ENCODE measurements at regions not wholly inside any gene's neighbourhood (a gene's known extent, or its start where the extent isn't known, plus 50 kb on each side); places are given as distances from the start of the nearest gene placed in this dataset.

DNA sequence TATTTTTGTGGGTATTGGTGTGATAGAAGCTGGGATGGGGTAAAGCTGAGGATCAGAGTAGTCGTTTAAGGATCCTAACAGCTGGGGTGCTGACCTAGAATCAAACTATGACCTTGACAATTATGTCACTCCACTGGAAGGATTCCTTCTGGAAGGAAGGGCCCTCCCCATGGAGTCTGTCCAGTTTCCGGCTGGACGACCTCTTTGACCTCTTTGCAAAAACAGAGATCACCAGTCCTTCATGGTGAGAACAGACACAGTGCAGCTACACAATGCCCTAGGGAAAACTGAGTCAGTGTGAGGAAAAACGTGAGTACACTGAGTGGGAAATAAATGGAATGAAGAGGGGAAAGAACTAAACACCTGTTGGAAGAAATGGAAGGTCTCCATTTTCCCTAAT, 445.6 kb downstream of the MAT2B start:
- TF ChIP-seq, protein P1, sequence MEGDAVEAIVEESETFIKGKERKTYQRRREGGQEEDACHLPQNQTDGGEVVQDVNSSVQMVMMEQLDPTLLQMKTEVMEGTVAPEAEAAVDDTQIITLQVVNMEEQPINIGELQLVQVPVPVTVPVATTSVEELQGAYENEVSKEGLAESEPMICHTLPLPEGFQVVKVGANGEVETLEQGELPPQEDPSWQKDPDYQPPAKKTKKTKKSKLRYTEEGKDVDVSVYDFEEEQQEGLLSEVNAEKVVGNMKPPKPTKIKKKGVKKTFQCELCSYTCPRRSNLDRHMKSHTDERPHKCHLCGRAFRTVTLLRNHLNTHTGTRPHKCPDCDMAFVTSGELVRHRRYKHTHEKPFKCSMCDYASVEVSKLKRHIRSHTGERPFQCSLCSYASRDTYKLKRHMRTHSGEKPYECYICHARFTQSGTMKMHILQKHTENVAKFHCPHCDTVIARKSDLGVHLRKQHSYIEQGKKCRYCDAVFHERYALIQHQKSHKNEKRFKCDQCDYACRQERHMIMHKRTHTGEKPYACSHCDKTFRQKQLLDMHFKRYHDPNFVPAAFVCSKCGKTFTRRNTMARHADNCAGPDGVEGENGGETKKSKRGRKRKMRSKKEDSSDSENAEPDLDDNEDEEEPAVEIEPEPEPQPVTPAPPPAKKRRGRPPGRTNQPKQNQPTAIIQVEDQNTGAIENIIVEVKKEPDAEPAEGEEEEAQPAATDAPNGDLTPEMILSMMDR (IDR thresholded peaks at IDR 0.05) = no peak
- TF ChIP-seq EZH2 (IDR thresholded peaks at IDR 0.05; ENCODE audit: borderline replicate concordance, insufficient read depth, low read depth, low read length, poor library complexity, severe bottlenecking) = no peak
